ENCODE measurements at regions not wholly inside any gene's neighbourhood (a gene's known extent, or its start where the extent isn't known, plus 50 kb on each side); places are given as distances from the start of the nearest gene placed in this dataset.

- no peaks in the 10 kb centered on the region for H3K36me3 ChIP-seq
- intact Hi-C loops (cut with DNase I; ENCODE audit: low total_unique reads) (no loop called here), in situ Hi-C loops (cut with MboI; ENCODE audit: low pct_ligation_motif_present in 1 of 4, low pct_unique_long_range_greater_than_20kb in 1 of 4, low sequenced_read_pairs in 3 of 4) (no loop called here)
- DNase-seq = no peak
- peaks cover 0 to 3% of the 10 kb centered on the region in 2 donors for H3K9me3 ChIP-seq
- no peaks in the 10 kb centered on the region for H3K27me3 ChIP-seq
- H3K4me3 ChIP-seq = no peak overlapping the region
- peaks cover 0 to 3% (median 0%) of the 10 kb centered on the region in 4 donors for H3K4me1 ChIP-seq
- no peak for TF ChIP-seq POLR2A (IDR thresholded peaks at IDR 0.05)
- no peak for TF ChIP-seq CTCF (IDR thresholded peaks at IDR 0.05)
- no peak for TF ChIP-seq EP300 (IDR thresholded peaks at IDR 0.05; ENCODE audit: low read depth)
- TF ChIP-seq POLR2AphosphoS5 (IDR thresholded peaks at IDR 0.05) = no peak
- no peak overlapping the region for H3K27ac ChIP-seq
Measured at GRCh38 chr11:95354304-95354703, 123.3 kb upstream of the SESN3 start.

GRCh38 chr11:95353706-95354105 lies 122.7 kb upstream of the SESN3 start:
- H3K4me3 ChIP-seq = no peak overlapping the region
- TF ChIP-seq EP300 (IDR thresholded peaks at IDR 0.05; ENCODE audit: low read depth) (no peak), POLR2AphosphoS5 (IDR thresholded peaks at IDR 0.05) (no peak), POLR2A (IDR thresholded peaks at IDR 0.05) (no peak), CTCF (IDR thresholded peaks at IDR 0.05) (no peak)
- no peaks in the 10 kb centered on the region for H3K36me3 ChIP-seq
- peaks cover 0 to 9% of the 10 kb centered on the region in 2 donors for H3K9me3 ChIP-seq
- H3K4me1 ChIP-seq = peaks cover 0 to 3% (median 0%) of the 10 kb centered on the region in 4 donors
- DNase-seq = no peak
- no peak overlapping the region for H3K27ac ChIP-seq
- no peaks in the 10 kb centered on the region for H3K27me3 ChIP-seq
- intact Hi-C loops (cut with DNase I; ENCODE audit: low total_unique reads) = no loop called here
- in situ Hi-C loops (cut with MboI; ENCODE audit: low pct_ligation_motif_present in 1 of 4, low pct_unique_long_range_greater_than_20kb in 1 of 4, low sequenced_read_pairs in 3 of 4) = no loop called here

GRCh38 chr11:95352733-95353346 lies 121.8 kb upstream of the SESN3 start:
- no peaks in the 10 kb centered on the region for H3K27me3 ChIP-seq
- intact Hi-C loops (cut with DNase I; ENCODE audit: low total_unique reads) = no loop called here
- no peak overlapping the region for H3K4me3 ChIP-seq
- 86 to 88% methylated on average over 2 of the region's 2 CpGs for WGBS, 2 donors (ENCODE audit: low coverage in 1 of 2)
- no peaks in the 10 kb centered on the region for H3K36me3 ChIP-seq
- no peak for TF ChIP-seq EP300 (IDR thresholded peaks at IDR 0.05; ENCODE audit: low read depth)
- TF ChIP-seq POLR2A (IDR thresholded peaks at IDR 0.05) = no peak
- no peak for TF ChIP-seq CTCF (IDR thresholded peaks at IDR 0.05)
- TF ChIP-seq POLR2AphosphoS5 (IDR thresholded peaks at IDR 0.05) = no peak
- H3K4me1 ChIP-seq = no peaks in the 10 kb centered on the region
- DNase-seq = no peak
- no peak overlapping the region for H3K27ac ChIP-seq
- in situ Hi-C loops (cut with MboI; ENCODE audit: low pct_ligation_motif_present in 1 of 4, low pct_unique_long_range_greater_than_20kb in 1 of 4, low sequenced_read_pairs in 3 of 4) = no loop called here
- peaks cover 0 to 9% of the 10 kb centered on the region in 2 donors for H3K9me3 ChIP-seq

- in situ Hi-C loops (cut with MboI; ENCODE audit: low pct_ligation_motif_present in 1 of 4, low pct_unique_long_range_greater_than_20kb in 1 of 4, low sequenced_read_pairs in 3 of 4) = no loop called here
- no peak for DNase-seq
- H3K4me3 ChIP-seq = no peak overlapping the region
- intact Hi-C loops (cut with DNase I; ENCODE audit: low total_unique reads) = no loop called here
- no peaks in the 10 kb centered on the region for H3K4me1 ChIP-seq
- H3K36me3 ChIP-seq = no peaks in the 10 kb centered on the region
- H3K27ac ChIP-seq = no peak overlapping the region
- no peaks in the 10 kb centered on the region for H3K27me3 ChIP-seq
- peaks cover 0 to 9% of the 10 kb centered on the region in 2 donors for H3K9me3 ChIP-seq
- no peak for TF ChIP-seq POLR2A (IDR thresholded peaks at IDR 0.05)
- TF ChIP-seq EP300 (IDR thresholded peaks at IDR 0.05; ENCODE audit: low read depth) = no peak
- TF ChIP-seq POLR2AphosphoS5 (IDR thresholded peaks at IDR 0.05) = no peak
- TF ChIP-seq CTCF (IDR thresholded peaks at IDR 0.05) = no peak
Measured at GRCh38 chr11:95349345-95349942, 118.4 kb upstream of the SESN3 start.

Measured in transverse colon (tissue), 4 donors.